Neural cell (in vitro differentiated cells): ENCODE measurements at regions not wholly inside any gene's neighbourhood (a gene's known extent, or its start where the extent isn't known, plus 50 kb on each side); places are given as distances from the start of the nearest gene placed in this dataset.
"Not testable (repeated sequence)": the region's sequence is repeated elsewhere in the genome, so short reads cannot be mapped to it uniquely, and the experiment has no call there.

Experiments
- H2AFZ ChIP-seq: fragments of 200-600, 300-800 bp; sonication (generic), shearing (Covaris generic); 2 replicates; pipeline ENCODE4 v1.6.0; 2014; ENCODE audit warnings: low read depth, mild to moderate bottlenecking, antibody characterized with exemption, low read length, moderate library complexity
- H3F3A ChIP-seq: fragments of 200-600 bp; shearing (Covaris generic); 2 replicates; pipeline ENCODE4 v1.6.1; 2016; ENCODE audit warnings: mild to moderate bottlenecking, moderate library complexity, mixed read lengths, antibody characterized with exemption, low read length; ENCODE audit not compliant: insufficient read depth, poor library complexity, severe bottlenecking
- H3K27ac ChIP-seq: fragments of 200-600, 300-800 bp; sonication (generic), shearing (Covaris generic); 2 replicates; pipeline ENCODE4 v1.5.1; 2014; ENCODE audit warnings: mild to moderate bottlenecking, low read length, moderate library complexity
- H3K27me3 ChIP-seq: fragments of 300-800, 200-600 bp; sonication (generic), shearing (Covaris generic); 2 replicates; pipeline ENCODE4 v1.6.0; 2014; ENCODE audit warnings: mild to moderate bottlenecking, low read depth, low read length, moderate library complexity; ENCODE audit not compliant: insufficient read depth
- H3K36me3 ChIP-seq: fragments of 300-800, 200-600 bp; sonication (generic), shearing (Covaris generic); 2 replicates; pipeline ENCODE4 v1.5.1; 2014; ENCODE audit warnings: mild to moderate bottlenecking, antibody characterized with exemption, low read length, moderate library complexity; ENCODE audit not compliant: insufficient read depth
- H3K4me2 ChIP-seq: fragments of 300-800, 200-600 bp; sonication (generic), shearing (Covaris generic); 2 replicates; pipeline ENCODE4 v1.6.0; 2014; ENCODE audit warnings: mild to moderate bottlenecking, low read length
- H3K4me3 ChIP-seq: fragments of 300-800, 200-600 bp; sonication (generic), shearing (Covaris generic); 2 replicates; pipeline ENCODE4 v1.5.1; 2014; ENCODE audit warnings: mild to moderate bottlenecking, low read length, moderate library complexity
- H3K79me2 ChIP-seq: fragments of 200-600 bp; shearing (Covaris generic); replicated peaks from 2 replicates; pipeline ENCODE4 v1.6.0; 2014; ENCODE audit warnings: mild to moderate bottlenecking, low read length, moderate library complexity; ENCODE audit not compliant: insufficient read depth
- H3K9ac ChIP-seq: fragments of 300-800, 200-600 bp; sonication (generic), shearing (Covaris generic); 2 replicates; pipeline ENCODE4 v1.6.1; 2016; ENCODE audit warnings: mild to moderate bottlenecking, low read length, mixed read lengths
- H3K9me2 ChIP-seq: fragments of 200-600 bp; shearing (Covaris generic); 2 replicates; pipeline ENCODE4 v1.6.1; 2016; ENCODE audit warnings: mild to moderate bottlenecking, low read length, mixed read lengths; ENCODE audit not compliant: insufficient read depth
- H3K9me3 ChIP-seq: fragments of 200-600, 300-800 bp; sonication (generic), shearing (Covaris generic); 2 replicates; pipeline ENCODE4 v1.6.1; 2016; ENCODE audit warnings: mild to moderate bottlenecking, mixed run types, low read length, moderate library complexity, mixed read lengths
- H4K20me1 ChIP-seq: fragments of 200-600 bp; shearing (Covaris generic); 2 replicates; pipeline ENCODE4 v1.6.1; 2016; ENCODE audit warnings: mild to moderate bottlenecking, mixed run types; ENCODE audit not compliant: insufficient read depth

DNA sequence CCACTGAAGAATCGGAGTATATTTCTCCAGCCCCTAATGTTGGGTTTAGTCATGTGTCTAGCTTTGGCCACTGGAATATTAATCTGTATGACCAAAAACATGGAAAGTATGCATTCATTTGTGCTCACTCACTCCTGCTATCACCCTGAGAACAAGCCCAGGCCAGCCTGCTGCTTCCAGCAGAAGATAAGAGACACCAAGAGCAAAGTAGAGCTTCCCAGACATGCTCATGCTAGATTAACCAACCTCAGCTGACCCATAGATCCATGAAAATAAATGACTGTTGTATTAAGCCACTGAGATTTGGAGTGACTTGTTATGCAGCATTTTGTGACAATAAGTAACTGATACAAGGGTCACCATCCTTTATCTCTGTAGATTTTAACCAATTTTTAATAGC is 96.9 kb downstream of the UNC93B1 start:
- not testable (repeated sequence) for H3K27ac ChIP-seq, H3K9me2 ChIP-seq, H2AFZ ChIP-seq, H3K9ac ChIP-seq, H3K79me2 ChIP-seq, H3K4me3 ChIP-seq, H3K36me3 ChIP-seq, H4K20me1 ChIP-seq, H3K4me2 ChIP-seq, H3K27me3 ChIP-seq, H3F3A ChIP-seq, H3K9me3 ChIP-seq

DNA sequence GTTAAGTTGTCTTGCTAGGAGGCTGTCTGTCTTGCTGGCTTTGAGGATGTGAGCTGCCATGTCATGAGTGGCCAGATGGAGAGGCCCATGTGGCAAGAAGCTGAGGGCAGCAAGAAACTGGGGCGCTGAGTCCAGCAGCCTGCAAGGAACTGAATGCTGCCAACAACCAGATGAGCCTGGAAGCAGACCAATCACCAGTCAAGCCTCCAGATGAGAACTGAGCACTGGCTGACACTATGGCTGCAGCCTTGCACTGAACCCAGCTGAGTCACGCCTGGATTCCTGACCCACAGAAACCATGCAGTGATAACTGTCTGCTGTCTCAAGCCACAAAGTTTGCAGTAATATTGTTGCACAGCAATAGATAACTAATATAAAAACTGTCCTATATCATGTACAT is 104.4 kb downstream of the UNC93B1 start:
- not testable (repeated sequence) for H3K9ac ChIP-seq, H3K27ac ChIP-seq, H3K36me3 ChIP-seq, H4K20me1 ChIP-seq, H3K79me2 ChIP-seq, H3K4me3 ChIP-seq, H3K27me3 ChIP-seq, H3K9me2 ChIP-seq, H3K4me2 ChIP-seq, H3F3A ChIP-seq, H2AFZ ChIP-seq, H3K9me3 ChIP-seq

DNA sequence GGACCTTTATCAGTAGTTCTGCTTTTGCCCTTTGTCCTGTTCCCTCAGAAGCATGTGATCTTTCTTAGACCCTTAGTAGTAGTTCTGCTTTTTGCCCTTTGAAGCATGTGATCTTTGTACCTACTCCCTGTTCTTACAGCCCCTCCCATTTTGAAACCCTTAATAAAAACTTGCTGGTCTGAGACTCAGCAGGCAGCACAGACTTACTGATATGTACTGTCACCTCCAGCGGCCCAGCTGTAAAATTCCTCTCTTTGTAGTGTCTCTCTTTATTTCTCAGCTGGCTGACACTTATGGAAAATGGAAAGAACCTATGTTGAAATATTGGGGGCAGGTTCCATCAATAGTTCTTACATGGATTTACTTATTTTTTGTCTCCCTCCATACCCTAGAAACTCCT is 110.4 kb downstream of the UNC93B1 start:
- H3K27ac ChIP-seq, H3K9me3 ChIP-seq, H4K20me1 ChIP-seq, H3K4me3 ChIP-seq, H3K79me2 ChIP-seq, H3K9ac ChIP-seq, H3K36me3 ChIP-seq, H3K9me2 ChIP-seq, H3K27me3 ChIP-seq, H3K4me2 ChIP-seq, H3F3A ChIP-seq, H2AFZ ChIP-seq: not testable (repeated sequence)

DNA sequence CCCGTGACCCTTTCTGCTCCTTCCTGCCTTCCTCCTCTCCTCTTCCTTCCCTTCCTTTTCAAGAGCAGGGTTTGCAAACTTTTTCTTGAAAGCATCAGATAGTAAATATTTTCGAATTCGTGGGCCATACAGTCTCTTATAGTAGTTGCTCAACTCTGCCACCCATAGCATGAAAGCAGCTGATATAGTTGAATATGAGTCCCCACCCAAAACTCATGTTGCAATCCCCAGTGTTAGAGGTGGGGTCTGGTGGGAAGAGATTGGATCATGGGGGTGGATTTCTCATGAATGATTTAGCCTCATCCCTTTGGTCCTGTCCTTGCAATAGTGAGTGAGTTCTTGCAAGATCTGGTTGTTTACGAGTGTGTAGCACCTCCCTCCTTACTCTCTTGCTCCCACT is 114.3 kb downstream of the UNC93B1 start:
- H3K27me3 ChIP-seq, H3K9me3 ChIP-seq, H3K27ac ChIP-seq, H3K79me2 ChIP-seq, H3K9me2 ChIP-seq, H3K4me3 ChIP-seq, H3F3A ChIP-seq, H2AFZ ChIP-seq, H3K36me3 ChIP-seq, H3K4me2 ChIP-seq, H3K9ac ChIP-seq, H4K20me1 ChIP-seq: not testable (repeated sequence)

DNA sequence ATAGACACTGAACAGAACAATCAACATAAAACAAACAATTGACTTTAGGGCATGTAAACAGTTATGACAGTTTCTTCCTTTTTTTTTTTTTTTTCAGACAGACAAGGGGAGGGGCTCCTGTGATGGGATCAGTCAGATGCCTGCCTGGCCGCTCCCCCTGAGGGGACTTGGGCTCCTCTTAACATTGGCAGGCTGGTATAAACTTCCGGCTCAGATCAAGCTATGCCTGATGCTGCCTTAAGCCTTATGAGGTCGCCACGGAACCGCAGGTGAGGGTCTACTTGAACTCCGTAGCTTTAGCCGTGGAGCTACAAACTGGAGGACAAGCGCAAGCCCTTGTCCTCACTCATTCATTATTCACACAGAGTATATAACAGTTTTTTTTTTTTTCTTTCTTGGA is 115.8 kb downstream of the UNC93B1 start:
- not testable (repeated sequence) for H3K9ac ChIP-seq, H3K27me3 ChIP-seq, H2AFZ ChIP-seq, H3K4me2 ChIP-seq, H3K9me3 ChIP-seq, H3K9me2 ChIP-seq, H3K36me3 ChIP-seq, H3K4me3 ChIP-seq, H3K27ac ChIP-seq, H3K79me2 ChIP-seq, H3F3A ChIP-seq, H4K20me1 ChIP-seq

DNA sequence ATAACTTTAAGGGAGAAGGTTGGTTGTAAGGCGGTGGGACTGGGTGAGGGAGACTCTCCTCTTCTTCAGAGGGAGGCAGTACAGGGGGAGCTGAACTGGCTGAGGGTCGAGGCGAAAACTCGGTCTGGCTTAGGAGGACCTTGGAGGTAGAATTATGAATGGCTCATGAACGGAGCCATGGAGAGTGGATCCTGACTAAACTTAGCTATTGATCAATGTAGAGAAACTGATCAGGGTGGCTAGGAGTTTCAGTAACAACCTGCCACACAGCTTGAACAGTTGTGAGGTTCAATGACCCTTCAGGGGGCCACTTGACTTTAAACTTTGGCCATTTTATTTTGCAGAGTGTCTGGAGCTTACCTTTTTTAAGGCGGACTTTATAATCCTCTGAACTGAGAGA is 117.2 kb downstream of the UNC93B1 start:
- not testable (repeated sequence) for H3K4me2 ChIP-seq, H3K27me3 ChIP-seq, H3K9ac ChIP-seq, H2AFZ ChIP-seq, H4K20me1 ChIP-seq, H3K79me2 ChIP-seq, H3K4me3 ChIP-seq, H3K9me2 ChIP-seq, H3F3A ChIP-seq, H3K36me3 ChIP-seq, H3K9me3 ChIP-seq, H3K27ac ChIP-seq

DNA sequence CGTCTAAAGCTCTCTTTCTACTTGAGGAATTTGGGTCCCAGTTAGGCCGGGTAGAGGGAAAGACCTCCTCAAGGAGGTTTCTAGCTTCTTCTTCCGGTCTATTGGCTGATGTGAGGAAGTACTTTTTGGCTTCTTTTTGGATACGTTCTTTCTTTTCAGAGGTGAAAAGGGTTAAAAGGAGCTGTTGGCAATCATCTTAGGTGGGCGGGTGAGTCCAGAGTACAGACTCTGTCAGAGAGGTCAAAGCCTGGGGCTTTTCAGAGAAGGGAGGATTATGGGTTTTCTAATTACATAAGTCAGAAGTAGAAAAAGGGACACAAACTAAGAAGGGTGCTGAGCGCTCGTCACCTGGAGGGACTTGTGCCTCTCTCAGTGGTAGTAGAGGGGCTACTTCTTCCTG is 117.7 kb downstream of the UNC93B1 start:
- H3K27me3 ChIP-seq, H3K27ac ChIP-seq, H2AFZ ChIP-seq, H3F3A ChIP-seq, H3K9ac ChIP-seq, H3K4me2 ChIP-seq, H3K36me3 ChIP-seq, H3K4me3 ChIP-seq, H4K20me1 ChIP-seq, H3K79me2 ChIP-seq, H3K9me2 ChIP-seq, H3K9me3 ChIP-seq: not testable (repeated sequence)

DNA sequence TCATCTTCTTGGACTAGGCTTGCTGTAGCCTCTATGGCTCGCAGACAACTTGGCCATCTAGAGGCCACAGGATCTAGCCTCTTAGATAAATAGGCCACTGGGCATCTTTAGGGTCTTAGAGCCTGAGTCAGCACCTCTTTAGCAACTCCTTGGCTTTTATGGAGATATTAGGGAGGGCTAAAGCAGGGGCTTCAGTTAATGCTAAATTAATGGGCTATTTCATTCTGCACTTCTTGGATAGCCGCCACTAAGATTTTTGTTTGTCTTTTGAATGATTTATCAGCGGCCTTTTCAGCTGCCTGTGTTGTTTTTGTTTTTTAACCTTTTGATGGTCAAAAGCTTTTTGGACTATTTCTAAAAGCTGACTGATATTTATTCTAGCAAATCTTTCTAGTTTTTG is 118.3 kb downstream of the UNC93B1 start:
- not testable (repeated sequence) for H3K36me3 ChIP-seq, H3K9ac ChIP-seq, H3K9me2 ChIP-seq, H2AFZ ChIP-seq, H3F3A ChIP-seq, H3K4me2 ChIP-seq, H3K79me2 ChIP-seq, H3K27me3 ChIP-seq, H3K9me3 ChIP-seq, H4K20me1 ChIP-seq, H3K27ac ChIP-seq
- peak overlapping the region; percentile 23 for H3K4me3 ChIP-seq
